ENCODE measurements at regions not wholly inside any gene's neighbourhood (a gene's known extent, or its start where the extent isn't known, plus 50 kb on each side); places are given as distances from the start of the nearest gene placed in this dataset.

DNA sequence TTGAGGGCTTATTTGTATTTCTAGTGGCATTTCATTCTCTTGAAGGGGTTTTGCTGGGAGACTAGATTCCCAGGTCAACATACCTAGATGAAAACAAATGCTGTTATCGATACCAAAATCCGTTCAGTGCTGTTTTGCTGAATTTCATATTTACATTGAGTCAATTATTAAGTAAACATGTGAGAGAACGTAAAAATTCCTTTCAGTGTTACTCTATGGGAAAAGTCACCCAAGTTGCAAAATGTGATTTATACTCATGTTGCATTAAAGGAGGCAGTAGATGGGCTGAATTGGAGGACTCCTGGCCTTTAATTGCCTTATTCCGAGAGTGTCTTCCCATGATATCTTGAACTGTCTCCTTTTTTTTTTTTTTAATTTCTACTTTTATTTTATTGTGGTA, 1011.3 kb upstream of the NR2F2 start:
- no peak for TF ChIP-seq POLR2A (IDR thresholded peaks at IDR 0.05; ENCODE audit: low read depth, low read length)
- DNase-seq (ENCODE audit: insufficient read length, low spot score) = no peak
- FAIRE-seq = no peak

DNA sequence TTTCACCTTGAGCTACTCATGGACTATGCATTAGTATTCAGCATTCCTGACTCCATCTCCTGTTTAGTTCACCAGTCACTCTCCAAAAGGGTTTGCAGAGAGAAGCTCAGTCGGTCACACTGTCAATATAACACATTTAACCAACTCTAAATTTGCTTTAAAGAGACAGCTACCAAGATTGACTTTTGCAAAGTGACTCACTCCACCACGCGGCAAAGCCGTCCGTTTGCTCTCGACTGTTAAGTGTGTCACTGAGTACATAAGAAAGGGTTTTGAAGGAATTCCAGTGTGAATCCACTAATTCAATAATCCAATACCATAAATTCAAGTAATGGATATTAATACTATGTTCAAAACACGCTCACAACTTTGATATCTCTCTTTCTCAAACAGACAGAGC, 1006.7 kb upstream of the NR2F2 start:
- TF ChIP-seq POLR2A (IDR thresholded peaks at IDR 0.05; ENCODE audit: low read depth, low read length) = no peak
- FAIRE-seq = no peak
- no peak for DNase-seq (ENCODE audit: insufficient read length, low spot score)

GRCh38 chr15:95324656-95325055, 1005.8 kb upstream of the NR2F2 start:
- FAIRE-seq = no peak
- DNase-seq (ENCODE audit: insufficient read length, low spot score) = no peak
- TF ChIP-seq POLR2A (IDR thresholded peaks at IDR 0.05; ENCODE audit: low read depth, low read length) = no peak

- no peak for TF ChIP-seq POLR2A (IDR thresholded peaks at IDR 0.05; ENCODE audit: low read depth, low read length)
- no peak for DNase-seq (ENCODE audit: insufficient read length, low spot score)
- no peak for FAIRE-seq
These were observed 1004.6 kb upstream of the NR2F2 start for GRCh38 chr15:95325763-95326404.

GRCh38 chr15:95326431-95327182, 1003.9 kb upstream of the NR2F2 start:
- DNase-seq (ENCODE audit: insufficient read length, low spot score) = no peak
- TF ChIP-seq POLR2A (IDR thresholded peaks at IDR 0.05; ENCODE audit: low read depth, low read length) = no peak
- no peak for FAIRE-seq

- no peak for TF ChIP-seq POLR2A (IDR thresholded peaks at IDR 0.05; ENCODE audit: low read depth, low read length)
These were observed 1003.3 kb upstream of the NR2F2 start for GRCh38 chr15:95327183-95327525.

GRCh38 chr15:95327661-95328060, 1002.8 kb upstream of the NR2F2 start:
- no peak for TF ChIP-seq POLR2A (IDR thresholded peaks at IDR 0.05; ENCODE audit: low read depth, low read length)
- no peak for FAIRE-seq
- no peak for DNase-seq (ENCODE audit: insufficient read length, low spot score)

More at GRCh38 chr15:95327183-95327525, 1003.3 kb upstream of the NR2F2 start:
- FAIRE-seq (no peak), DNase-seq (ENCODE audit: insufficient read length, low spot score) (no peak)

DNA sequence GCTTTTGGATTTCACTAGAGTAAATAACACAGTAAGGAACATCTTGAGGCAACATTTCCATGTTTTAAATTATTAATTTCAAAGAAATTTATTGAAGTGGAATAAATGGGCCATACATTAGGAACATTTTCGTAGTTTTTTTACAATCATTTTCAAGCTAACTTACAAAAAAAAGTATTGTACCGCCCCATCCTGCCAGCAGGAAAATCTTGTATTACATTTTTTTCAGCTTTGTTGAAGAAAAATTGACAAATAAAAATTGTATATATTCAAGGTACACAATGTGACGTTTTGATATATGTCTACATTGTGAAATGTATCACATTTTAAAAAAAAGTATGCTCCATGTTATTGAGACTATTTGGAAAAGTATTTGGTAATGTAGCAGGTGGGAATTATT, 1001.9 kb upstream of the NR2F2 start:
- no peak for TF ChIP-seq POLR2A (IDR thresholded peaks at IDR 0.05; ENCODE audit: low read depth, low read length)
- FAIRE-seq = no peak
- DNase-seq (ENCODE audit: insufficient read length, low spot score) = no peak

- DNase-seq (ENCODE audit: insufficient read length, low spot score) = no peak
- no peak for TF ChIP-seq POLR2A (IDR thresholded peaks at IDR 0.05; ENCODE audit: low read depth, low read length)
- no peak for FAIRE-seq
These were observed 1001.1 kb upstream of the NR2F2 start for GRCh38 chr15:95329362-95329761.

GRCh38 chr15:95341686-95342085, 988.8 kb upstream of the NR2F2 start:
- no peak for FAIRE-seq
- DNase-seq (ENCODE audit: insufficient read length, low spot score) = no peak
- TF ChIP-seq POLR2A (IDR thresholded peaks at IDR 0.05; ENCODE audit: low read depth, low read length) = no peak

DNA sequence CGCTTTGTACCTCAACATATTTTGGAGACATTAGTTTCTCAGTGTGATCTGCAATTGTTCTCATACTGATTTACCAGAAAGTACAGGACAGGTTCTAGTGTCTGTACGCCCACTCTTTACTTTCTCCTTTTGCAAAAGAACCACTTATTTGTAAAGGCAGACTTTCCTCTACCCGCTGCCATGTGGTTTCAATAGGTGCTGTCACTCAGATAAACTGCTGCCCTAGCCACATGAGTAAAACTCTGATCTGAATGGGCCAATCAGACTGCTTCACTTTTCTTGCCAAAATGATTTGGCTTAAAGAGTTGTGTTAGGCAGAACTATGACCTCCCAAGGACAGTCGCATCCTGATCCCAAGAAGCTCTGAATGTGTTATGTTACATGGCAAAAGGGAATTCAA, 984.6 kb upstream of the NR2F2 start:
- DNase-seq (ENCODE audit: insufficient read length, low spot score) (no peak), FAIRE-seq (no peak)
- no peak for TF ChIP-seq POLR2A (IDR thresholded peaks at IDR 0.05; ENCODE audit: low read depth, low read length)

DNA sequence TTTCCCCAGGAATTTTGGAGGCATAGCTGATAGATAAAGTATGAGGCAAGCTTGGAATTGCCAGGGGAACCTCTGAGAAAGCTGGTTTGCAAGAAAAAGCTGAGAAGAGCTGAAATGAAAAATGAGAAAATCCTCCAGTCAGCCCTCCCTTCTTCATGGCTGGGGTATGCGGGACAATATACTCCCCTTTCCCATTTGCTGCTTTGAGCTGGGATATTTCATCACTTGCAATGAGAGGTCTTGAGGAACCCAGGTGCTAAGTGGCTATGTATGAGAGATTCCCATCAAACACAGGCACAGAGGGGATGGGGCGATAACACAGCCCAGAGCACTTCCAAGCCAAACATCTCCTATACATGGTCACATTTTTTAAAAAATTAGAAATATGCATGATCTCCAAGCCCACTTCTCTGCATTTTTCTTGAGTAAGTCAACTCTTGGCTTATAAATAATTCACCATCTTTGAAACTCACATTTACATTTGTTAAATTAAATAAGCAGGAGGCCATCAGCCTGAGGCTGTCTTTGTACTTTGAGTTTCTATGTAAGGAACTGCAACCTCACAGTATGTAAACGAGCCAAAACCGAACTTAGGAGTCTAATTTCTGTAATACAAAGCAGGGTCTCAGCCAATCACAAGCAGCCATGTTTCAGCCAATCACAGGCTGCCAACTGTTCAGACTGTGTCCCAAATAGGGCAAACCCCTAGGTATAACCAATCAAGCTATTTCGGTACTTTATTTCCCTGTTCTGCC, 983.6 kb upstream of the NR2F2 start:
- DNase-seq (ENCODE audit: insufficient read length, low spot score) = no peak
- FAIRE-seq = no peak
- TF ChIP-seq POLR2A (IDR thresholded peaks at IDR 0.05; ENCODE audit: low read depth, low read length) = no peak

- TF ChIP-seq POLR2A (IDR thresholded peaks at IDR 0.05; ENCODE audit: low read depth, low read length) = no peak
- DNase-seq (ENCODE audit: insufficient read length, low spot score) (no peak), FAIRE-seq (no peak)
These were observed 982.7 kb upstream of the NR2F2 start for GRCh38 chr15:95347837-95348236.

DNA sequence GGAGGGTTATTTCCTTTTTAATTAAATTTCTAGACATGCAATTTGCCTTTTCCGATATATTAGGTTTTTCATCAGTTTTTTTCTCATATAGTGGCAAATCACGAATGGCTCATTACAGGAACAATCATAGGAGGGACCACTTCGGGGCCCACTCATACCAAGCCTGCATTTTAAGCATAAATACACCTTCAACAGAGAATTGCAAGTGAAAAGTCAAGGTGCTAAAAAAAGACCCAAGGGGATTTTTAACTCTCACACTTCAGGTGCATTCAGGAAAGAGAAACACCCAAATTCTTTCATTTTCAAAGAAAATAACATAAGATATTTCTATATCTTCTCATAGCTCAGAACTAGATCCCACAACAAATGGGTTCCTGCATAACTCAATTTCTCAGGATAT, 979.6 kb upstream of the NR2F2 start:
- no peak for TF ChIP-seq POLR2A (IDR thresholded peaks at IDR 0.05; ENCODE audit: low read depth, low read length)
- no peak for DNase-seq (ENCODE audit: insufficient read length, low spot score)
- no peak for FAIRE-seq
